IMR-90 (cell line): ENCODE measurements at regions not wholly inside any gene's neighbourhood (a gene's known extent, or its start where the extent isn't known, plus 50 kb on each side); places are given as distances from the start of the nearest gene placed in this dataset.

ENCODE experiments used
- FOS ChIP-seq: fragments of 150-350 bp; IDR thresholded peaks from 2 replicates; pipeline ENCODE4 v1.6.1; 2016; ENCODE audit warnings: low read depth, low read length
- MAFK ChIP-seq: IDR thresholded peaks from 2 replicates; pipeline ENCODE4 v1.6.1; 2012; ENCODE audit warnings: low read depth, low read length, improper control_type of control experiment
- NFE2L2 ChIP-seq: fragments of 150-350 bp; IDR thresholded peaks from 2 replicates; pipeline ENCODE4 v1.6.1; 2016; ENCODE audit warnings: low read depth, mild to moderate bottlenecking, low read length
- POLR2A ChIP-seq: IDR thresholded peaks from 2 replicates; pipeline ENCODE4 v1.6.1; 2012; ENCODE audit warnings: mild to moderate bottlenecking, low read depth, low read length
- RCOR1 ChIP-seq: IDR thresholded peaks from 2 replicates; pipeline ENCODE4 v1.6.1; 2012; ENCODE audit warnings: mild to moderate bottlenecking, low read length, improper control_type of control experiment; ENCODE audit not compliant: insufficient replicate concordance
- TF ChIP-seq, protein P1 (sequence below): conservative IDR thresholded peaks from 2 replicates; pipeline ENCODE4 v1.5.1; 2012; ENCODE audit warnings: mild to moderate bottlenecking, low read depth, low read length, improper control_type of control experiment
- TF ChIP-seq, protein P2 (sequence below): fragments of 150-350 bp; IDR thresholded peaks from 2 replicates; pipeline ENCODE4 v1.6.1; 2017; ENCODE audit warnings: mild to moderate bottlenecking, antibody characterized with exemption, low read length, low read depth

DNA sequence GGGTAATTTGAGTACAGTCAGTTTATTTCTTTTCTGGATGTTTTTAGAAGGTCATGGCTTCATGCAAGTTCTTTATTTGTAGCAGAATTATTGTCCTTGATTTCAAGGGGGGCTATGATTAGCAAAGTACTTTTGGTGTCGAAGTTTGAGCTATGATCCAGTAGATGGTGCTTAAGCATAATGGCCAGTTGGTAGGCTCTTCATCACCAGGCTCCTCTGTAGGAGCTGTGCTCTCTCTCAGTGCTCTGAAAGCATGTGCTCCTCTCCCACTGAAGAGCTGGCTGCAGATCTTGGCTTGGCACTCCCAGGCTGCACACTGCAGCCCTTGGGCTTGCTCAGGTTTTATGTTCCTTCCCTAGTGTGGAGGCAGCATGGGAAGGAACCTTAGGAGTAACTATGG is 852.7 kb downstream of the LUZP2 start:
- TF ChIP-seq, protein P1, sequence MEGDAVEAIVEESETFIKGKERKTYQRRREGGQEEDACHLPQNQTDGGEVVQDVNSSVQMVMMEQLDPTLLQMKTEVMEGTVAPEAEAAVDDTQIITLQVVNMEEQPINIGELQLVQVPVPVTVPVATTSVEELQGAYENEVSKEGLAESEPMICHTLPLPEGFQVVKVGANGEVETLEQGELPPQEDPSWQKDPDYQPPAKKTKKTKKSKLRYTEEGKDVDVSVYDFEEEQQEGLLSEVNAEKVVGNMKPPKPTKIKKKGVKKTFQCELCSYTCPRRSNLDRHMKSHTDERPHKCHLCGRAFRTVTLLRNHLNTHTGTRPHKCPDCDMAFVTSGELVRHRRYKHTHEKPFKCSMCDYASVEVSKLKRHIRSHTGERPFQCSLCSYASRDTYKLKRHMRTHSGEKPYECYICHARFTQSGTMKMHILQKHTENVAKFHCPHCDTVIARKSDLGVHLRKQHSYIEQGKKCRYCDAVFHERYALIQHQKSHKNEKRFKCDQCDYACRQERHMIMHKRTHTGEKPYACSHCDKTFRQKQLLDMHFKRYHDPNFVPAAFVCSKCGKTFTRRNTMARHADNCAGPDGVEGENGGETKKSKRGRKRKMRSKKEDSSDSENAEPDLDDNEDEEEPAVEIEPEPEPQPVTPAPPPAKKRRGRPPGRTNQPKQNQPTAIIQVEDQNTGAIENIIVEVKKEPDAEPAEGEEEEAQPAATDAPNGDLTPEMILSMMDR = no peak
- no peak for TF ChIP-seq MAFK
- TF ChIP-seq POLR2A = no peak
- TF ChIP-seq, protein P2, sequence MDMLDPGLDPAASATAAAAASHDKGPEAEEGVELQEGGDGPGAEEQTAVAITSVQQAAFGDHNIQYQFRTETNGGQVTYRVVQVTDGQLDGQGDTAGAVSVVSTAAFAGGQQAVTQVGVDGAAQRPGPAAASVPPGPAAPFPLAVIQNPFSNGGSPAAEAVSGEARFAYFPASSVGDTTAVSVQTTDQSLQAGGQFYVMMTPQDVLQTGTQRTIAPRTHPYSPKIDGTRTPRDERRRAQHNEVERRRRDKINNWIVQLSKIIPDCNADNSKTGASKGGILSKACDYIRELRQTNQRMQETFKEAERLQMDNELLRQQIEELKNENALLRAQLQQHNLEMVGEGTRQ = no peak
- TF ChIP-seq FOS = no peak
- no peak for TF ChIP-seq RCOR1
- no peak for TF ChIP-seq NFE2L2
